Sigmoid colon (tissue), 6 donors: ENCODE measurements at regions not wholly inside any gene's neighbourhood (a gene's known extent, or its start where the extent isn't known, plus 50 kb on each side); places are given as distances from the start of the nearest gene placed in this dataset.

Experiments used
- DNase-seq: peaks from one replicate; pipeline ENCODE4 v3.0.0-alpha.2; 2019
- H3K27ac ChIP-seq, 4 donors: fragments of 200-600 bp; sonication (generic); one replicate each; pipeline ENCODE4 v1.5.1; 2016 to 2019; ENCODE audit warnings: mild to moderate bottlenecking in 1 of 4
- H3K27me3 ChIP-seq, 3 donors: fragments of 200-600 bp; sonication (generic); one replicate each; pipeline ENCODE4 v1.5.1; 2019; ENCODE audit warnings: mild to moderate bottlenecking in 1 of 3
- H3K36me3 ChIP-seq, 4 donors: fragments of 200-600 bp; sonication (generic); one replicate each; pipeline ENCODE4 v1.5.1; 2016 to 2019
- H3K4me1 ChIP-seq, 4 donors: fragments of 200-600 bp; sonication (generic); one replicate each; pipeline ENCODE4 v1.5.1; 2017 to 2019
- H3K4me3 ChIP-seq, 4 donors: fragments of 200-600 bp; sonication (generic); one replicate each; pipeline ENCODE4 v1.5.1; 2017 to 2019; ENCODE audit warnings: mild to moderate bottlenecking in 2 of 4, moderate library complexity in 1 of 4
- H3K9me3 ChIP-seq, 4 donors: fragments of 200-600 bp in 3 of 4; sonication (generic) in 3 of 4; one replicate each; pipeline versions ENCODE4 v1.5.1 to v1.6.1; 2013 to 2019
- EP300 ChIP-seq, 4 donors: sonication (generic); formaldehyde crosslinking; IDR thresholded peaks; one replicate each; pipeline ENCODE4 v1.6.1; 2017; ENCODE audit warnings: antibody characterized with exemption in 4 of 4
- POLR2A ChIP-seq, 2 donors: fragments of 450-650 bp; IDR thresholded peaks; one replicate each; pipeline ENCODE4 v1.6.1; 2016; ENCODE audit warnings: antibody characterized with exemption in 2 of 2, mild to moderate bottlenecking in 2 of 2, moderate library complexity in 2 of 2
- POLR2AphosphoS5 ChIP-seq, 4 donors: sonication (generic); formaldehyde crosslinking; IDR thresholded peaks; one replicate each; pipeline ENCODE4 v1.6.1; 2017; ENCODE audit warnings: antibody characterized with exemption in 4 of 4
- WGBS, 2 donors: extraction: QIAGEN DNeasy Blood & Tissue Kit; methylation state at CpG; one replicate each; pipeline ENCODE4 v1.1.7; 2013; 5-methylcytosine and 5-hydroxymethylcytosine counted together
- intact Hi-C: fragments of 100-400 bp; cut with DNase I; formaldehyde crosslinking; loops from one replicate; pipeline ENCODE4 v1.15.1; 2023
- TF ChIP-seq, protein P1 (sequence below), 4 experiments: fragments of 450-650 bp in 3 of 4; fragments of 200-600 bp in 1 of 4; IDR thresholded peaks; one replicate each; pipeline ENCODE4 v1.5.1; 2016 to 2019; ENCODE audit warnings: antibody characterized with exemption in 4 of 4, mild to moderate bottlenecking in 3 of 4, moderate library complexity in 2 of 4
- donor health status: healthy with polysubstance abuse.
- donor health status: healthy.

DNA sequence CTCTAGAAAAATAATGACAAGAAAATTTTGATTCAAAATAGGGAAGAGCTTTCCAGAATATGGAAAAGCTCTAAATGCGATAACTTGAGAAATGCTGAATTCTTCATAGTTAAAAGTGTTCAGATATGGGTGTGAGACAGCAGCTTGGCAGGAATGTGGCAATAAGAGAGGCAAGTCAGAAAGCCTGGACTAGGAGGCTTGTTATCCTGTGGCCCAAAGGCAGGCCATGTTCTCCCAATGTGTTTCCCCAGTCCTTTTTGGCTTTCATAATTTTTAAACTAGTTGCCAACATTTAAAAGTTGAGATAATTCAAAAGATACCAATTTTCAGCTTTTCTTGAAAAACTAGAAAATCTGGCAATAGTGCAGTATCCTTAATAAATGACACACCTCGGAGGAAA lies 366.3 kb upstream of the FANCL start:
- Histone ChIP-seq H3K4me1 (no peaks in the 10 kb centered on the region), H3K27ac (no peak overlapping the region), H3K36me3 (no peaks in the 10 kb centered on the region), H3K4me3 (no peak overlapping the region), H3K9me3 (no peaks in the 10 kb centered on the region), H3K27me3 (no peaks in the 10 kb centered on the region)
- TF ChIP-seq EP300 (IDR thresholded peaks at IDR 0.05), result no peak
- TF ChIP-seq POLR2AphosphoS5 (IDR thresholded peaks at IDR 0.05), result no peak
- TF ChIP-seq, protein P1, sequence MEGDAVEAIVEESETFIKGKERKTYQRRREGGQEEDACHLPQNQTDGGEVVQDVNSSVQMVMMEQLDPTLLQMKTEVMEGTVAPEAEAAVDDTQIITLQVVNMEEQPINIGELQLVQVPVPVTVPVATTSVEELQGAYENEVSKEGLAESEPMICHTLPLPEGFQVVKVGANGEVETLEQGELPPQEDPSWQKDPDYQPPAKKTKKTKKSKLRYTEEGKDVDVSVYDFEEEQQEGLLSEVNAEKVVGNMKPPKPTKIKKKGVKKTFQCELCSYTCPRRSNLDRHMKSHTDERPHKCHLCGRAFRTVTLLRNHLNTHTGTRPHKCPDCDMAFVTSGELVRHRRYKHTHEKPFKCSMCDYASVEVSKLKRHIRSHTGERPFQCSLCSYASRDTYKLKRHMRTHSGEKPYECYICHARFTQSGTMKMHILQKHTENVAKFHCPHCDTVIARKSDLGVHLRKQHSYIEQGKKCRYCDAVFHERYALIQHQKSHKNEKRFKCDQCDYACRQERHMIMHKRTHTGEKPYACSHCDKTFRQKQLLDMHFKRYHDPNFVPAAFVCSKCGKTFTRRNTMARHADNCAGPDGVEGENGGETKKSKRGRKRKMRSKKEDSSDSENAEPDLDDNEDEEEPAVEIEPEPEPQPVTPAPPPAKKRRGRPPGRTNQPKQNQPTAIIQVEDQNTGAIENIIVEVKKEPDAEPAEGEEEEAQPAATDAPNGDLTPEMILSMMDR (IDR thresholded peaks at IDR 0.05), result no peak
- no peak for TF ChIP-seq POLR2A (IDR thresholded peaks at IDR 0.05)
- intact Hi-C loops, result no loop called here
- no peak for DNase-seq
- WGBS, 2 donors, result 89% methylated on average over 2 of the region's 2 CpGs

DNA sequence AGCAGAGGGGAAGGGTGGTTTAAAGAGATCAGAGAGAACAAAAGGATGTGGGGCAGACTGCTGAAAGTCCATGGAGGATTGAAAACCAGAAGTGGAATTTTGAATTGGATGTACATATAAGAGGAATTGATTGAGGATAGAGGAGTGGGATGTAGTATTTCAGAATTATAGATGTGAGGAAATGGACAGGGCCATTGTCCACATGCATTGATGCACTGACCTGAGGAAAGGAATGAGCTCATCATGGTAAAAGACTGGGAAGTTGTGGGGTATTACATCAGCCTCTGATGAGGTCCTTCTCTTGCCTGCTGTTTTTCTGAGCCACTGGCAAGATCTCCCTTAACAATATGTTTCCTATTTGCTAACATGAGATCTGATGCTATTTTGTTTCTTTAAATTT lies 365.7 kb upstream of the FANCL start:
- Histone ChIP-seq H3K4me1 (no peaks in the 10 kb centered on the region), H3K9me3 (no peaks in the 10 kb centered on the region), H3K27me3 (no peaks in the 10 kb centered on the region), H3K27ac (no peak overlapping the region), H3K36me3 (no peaks in the 10 kb centered on the region), H3K4me3 (no peak overlapping the region)
- TF ChIP-seq POLR2A (IDR thresholded peaks at IDR 0.05) (no peak), EP300 (IDR thresholded peaks at IDR 0.05) (no peak), POLR2AphosphoS5 (IDR thresholded peaks at IDR 0.05) (no peak)
- TF ChIP-seq, protein P1 (IDR thresholded peaks at IDR 0.05), result no peak
- DNase-seq, result no peak
- intact Hi-C loops, result no loop called here

DNA sequence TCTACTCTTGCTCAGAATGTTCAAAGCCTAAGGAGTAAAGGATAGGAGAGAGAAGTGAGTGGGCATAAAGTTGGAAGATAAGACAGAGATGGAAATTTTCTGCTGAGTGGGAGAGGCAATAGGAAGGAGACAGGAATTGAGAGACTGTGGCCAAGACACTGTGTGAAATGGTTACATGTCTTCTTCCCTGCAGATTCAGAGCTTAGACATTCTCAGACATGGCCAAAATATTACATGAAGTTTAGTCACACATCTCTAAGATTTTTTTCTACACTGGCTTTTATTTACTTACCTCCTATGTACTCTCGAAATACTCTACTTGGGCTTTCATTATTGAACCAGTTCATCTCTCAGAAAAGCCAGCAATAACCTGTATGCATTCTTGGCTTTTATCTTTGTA lies 363.0 kb upstream of the FANCL start:
- no peak overlapping the region for H3K4me3 ChIP-seq
- 77 to 88% methylated on average over 1 of the region's 1 CpG for WGBS, 2 donors
- TF ChIP-seq POLR2AphosphoS5 (IDR thresholded peaks at IDR 0.05), result no peak
- TF ChIP-seq, protein P1 (IDR thresholded peaks at IDR 0.05), result no peak
- TF ChIP-seq POLR2A (IDR thresholded peaks at IDR 0.05), result no peak
- TF ChIP-seq EP300 (IDR thresholded peaks at IDR 0.05), result no peak
- H3K27me3 ChIP-seq, result no peaks in the 10 kb centered on the region
- no peak for DNase-seq
- H3K27ac ChIP-seq, result no peak overlapping the region
- no peaks in the 10 kb centered on the region for H3K4me1 ChIP-seq
- intact Hi-C loops, result no loop called here
- no peaks in the 10 kb centered on the region for H3K9me3 ChIP-seq
- no peaks in the 10 kb centered on the region for H3K36me3 ChIP-seq

DNA sequence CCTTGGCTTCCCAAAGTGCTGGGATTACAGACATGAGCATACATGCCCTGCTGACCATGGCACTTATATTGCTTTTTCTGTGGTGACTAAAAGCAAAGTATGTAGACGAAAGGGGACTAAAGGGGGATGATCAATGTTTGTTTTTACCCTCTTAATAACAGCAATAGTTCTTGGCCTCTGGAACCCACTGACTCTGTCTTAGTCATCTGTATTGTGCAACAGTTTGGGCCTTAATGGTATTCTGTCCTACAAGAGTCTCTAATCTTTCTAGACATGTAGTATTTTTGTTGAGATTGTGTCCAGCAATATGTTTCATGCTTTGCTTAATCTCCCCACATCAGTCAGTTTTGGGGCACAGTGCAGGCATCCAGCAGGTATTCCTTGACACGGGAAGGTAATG lies 359.9 kb upstream of the FANCL start:
- Histone ChIP-seq H3K27ac (no peak overlapping the region), H3K4me3 (no peak overlapping the region), H3K4me1 (no peaks in the 10 kb centered on the region), H3K9me3 (no peaks in the 10 kb centered on the region), H3K36me3 (no peaks in the 10 kb centered on the region), H3K27me3 (no peaks in the 10 kb centered on the region)
- DNase-seq, result no peak
- TF ChIP-seq EP300 (IDR thresholded peaks at IDR 0.05) (no peak), POLR2A (IDR thresholded peaks at IDR 0.05) (no peak), POLR2AphosphoS5 (IDR thresholded peaks at IDR 0.05) (no peak)
- TF ChIP-seq, protein P1 (IDR thresholded peaks at IDR 0.05), result no peak
- WGBS, 2 donors, result 83 to 90% methylated on average over 2 of the region's 2 CpGs
- intact Hi-C loops, result no loop called here

DNA sequence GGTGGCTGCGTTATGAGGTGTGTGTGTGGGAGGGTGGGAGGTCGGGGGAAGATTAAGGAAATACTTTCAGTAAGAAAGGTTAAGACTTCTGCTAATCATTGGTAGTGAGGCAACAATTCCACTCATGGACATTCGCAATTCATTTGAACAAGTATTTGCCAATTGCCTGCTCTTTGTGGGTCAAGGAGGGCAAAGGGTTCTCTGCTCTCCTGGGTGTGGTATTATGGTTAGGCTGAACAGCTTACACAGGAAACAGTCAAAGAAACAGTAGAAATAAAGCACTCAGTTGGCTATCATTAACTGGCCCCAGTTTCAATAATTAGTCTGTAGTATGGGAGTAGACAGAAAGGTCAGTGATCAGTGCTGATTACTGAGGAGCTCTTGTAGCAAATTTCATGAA lies 357.0 kb upstream of the FANCL start:
- Histone ChIP-seq H3K9me3 (no peaks in the 10 kb centered on the region), H3K4me1 (no peaks in the 10 kb centered on the region), H3K4me3 (no peak overlapping the region), H3K27me3 (no peaks in the 10 kb centered on the region), H3K36me3 (no peaks in the 10 kb centered on the region), H3K27ac (no peak overlapping the region)
- intact Hi-C loops, result no loop called here
- DNase-seq, result no peak
- TF ChIP-seq POLR2AphosphoS5 (IDR thresholded peaks at IDR 0.05) (no peak), EP300 (IDR thresholded peaks at IDR 0.05) (no peak), POLR2A (IDR thresholded peaks at IDR 0.05) (no peak)
- TF ChIP-seq, protein P1 (IDR thresholded peaks at IDR 0.05), result no peak
- WGBS, 2 donors, result 78 to 84% methylated on average over 3 of the region's 3 CpGs
